GM12878 (cell line): ENCODE measurements at regions not wholly inside any gene's neighbourhood (a gene's known extent, or its start where the extent isn't known, plus 50 kb on each side); places are given as distances from the start of the nearest gene placed in this dataset.
A peak's percentile ranks its signal among the peaks of the same experiment; 100 is the strongest.

Experiments
- ATAC-seq: fragments of 200-7000 bp; cut with Tn5 transposase; 3 replicates; pipeline ENCODE4 v1.9.1; 2020; ENCODE audit warnings: mild to moderate bottlenecking, moderate library complexity
- BruUV-seq: library from RNA; stranded (reverse); fragments of 400-500 nt; replicated peaks from 2 replicates; lab custom pipeline; 2021; lab: Mats Ljungman, UMichigan
- CTCF ChIA-PET: fragments of 300-600 bp; sonication (Branson Sonifier 250); formaldehyde crosslinking; extraction: SDS; loops from one replicate; lab custom pipeline; 2021; ENCODE audit warnings: inconsistent platforms; lab: Yijun Ruan, JAX
- POLR2A ChIA-PET: fragments of 350-600 bp; formaldehyde crosslinking; extraction: SDS; loops from one replicate; lab custom pipeline; 2021; ENCODE audit warnings: inconsistent platforms; lab: Charles Lee
- RAD21 ChIA-PET: fragments of 300-600 bp; sonication (Branson Sonifier 250); formaldehyde crosslinking; loops from one replicate; lab custom pipeline; 2023; ENCODE audit warnings: antibody characterized with exemption; ENCODE audit not compliant: unreplicated experiment; lab: Charles Lee
- SMC1A ChIA-PET: fragments of 300-600 bp; sonication (Branson Sonifier 250); formaldehyde crosslinking; loops from one replicate; lab custom pipeline; 2023; ENCODE audit not compliant: unreplicated experiment, uncharacterized antibody; lab: Charles Lee
- DNase-seq: peaks from one replicate; pipeline ENCODE4 v3.0.0-alpha.2; 2011; ENCODE audit warnings: low read depth, low spot score
- FAIRE-seq: peaks from 3 replicates; lab custom pipeline; 2011; peaks lifted over from hg19 to GRCh38; lab: Jason Lieb, UNC
- H2AFZ ChIP-seq: 2 replicates; pipeline ENCODE4 v1.6.0; 2011; ENCODE audit warnings: low read depth, low read length, control low read depth; ENCODE audit not compliant: control insufficient read depth
- H3K27ac ChIP-seq: 2 replicates; pipeline ENCODE4 v1.5.1; 2011; ENCODE audit warnings: control low read depth; ENCODE audit not compliant: control insufficient read depth, insufficient read depth
- H3K27me3 ChIP-seq, 2 experiments: replicated peaks in 1 of 2; 2 replicates each; pipeline versions ENCODE4 v1.6.0 to v1.6.1; 2011; ENCODE audit warnings: low read length in 1 of 2; ENCODE audit not compliant: control insufficient read depth in 2 of 2, insufficient read depth in 2 of 2
- H3K36me3 ChIP-seq, 2 experiments: 2 replicates each; pipeline ENCODE4 v1.5.1; 2011; ENCODE audit warnings: low read length in 1 of 2; ENCODE audit not compliant: control insufficient read depth in 2 of 2, insufficient read depth in 2 of 2
- H3K4me1 ChIP-seq: 2 replicates; pipeline ENCODE4 v1.6.1; 2011; ENCODE audit warnings: mild to moderate bottlenecking, low read length, moderate library complexity, mixed read lengths; ENCODE audit not compliant: control insufficient read depth, insufficient read depth
- H3K4me2 ChIP-seq: 2 replicates; pipeline ENCODE4 v1.6.0; 2011; ENCODE audit warnings: control low read depth; ENCODE audit not compliant: control insufficient read depth, insufficient read depth
- H3K4me3 ChIP-seq: fragments of 200-600 bp; sonication (generic); 2 replicates; pipeline ENCODE4 v1.5.1; 2016
- H3K79me2 ChIP-seq: 2 replicates; pipeline ENCODE4 v1.6.0; 2011; ENCODE audit warnings: low read length; ENCODE audit not compliant: control insufficient read depth, insufficient read depth
- H3K9ac ChIP-seq: 2 replicates; pipeline ENCODE4 v1.8.0; 2011; ENCODE audit warnings: low read length, control low read depth, mixed read lengths; ENCODE audit not compliant: control insufficient read depth, insufficient read depth
- H3K9me3 ChIP-seq: replicated peaks from 3 replicates; pipeline ENCODE4 v1.5.1; 2011; ENCODE audit warnings: mild to moderate bottlenecking, low read length; ENCODE audit not compliant: control insufficient read depth, insufficient read depth
- H4K20me1 ChIP-seq: 2 replicates; pipeline ENCODE4 v1.6.0; 2011; ENCODE audit not compliant: control insufficient read depth, insufficient read depth
- FOXK2 ChIP-seq: fragments of 450-650 bp; IDR thresholded peaks from 2 replicates; pipeline ENCODE4 v1.6.1; 2017; ENCODE audit warnings: mild to moderate bottlenecking, moderate library complexity
- WGBS: methylation state at CpG from one replicate; pipeline ENCODE4 v1.1.6; 2016; ENCODE audit warnings: low lambda C conversion rate; ENCODE audit not compliant: insufficient replicate concordance, insufficient coverage; ENCODE audit errors: missing lambda C conversion rate; 5-methylcytosine and 5-hydroxymethylcytosine counted together
- in situ Hi-C: fragments of 300-500 bp; cut with MboI; formaldehyde crosslinking; loops from 9 replicates; pipeline ENCODE4 v1.14.3; 2018; ENCODE audit warnings: mixed read lengths
- intact Hi-C: fragments of 100-400 bp; cut with micrococcal nuclease; formaldehyde crosslinking; loops from one replicate; pipeline ENCODE4 v1.14.2; 2022; ENCODE audit not compliant: unreplicated experiment
- TF ChIP-seq, protein P1 (sequence below): fragments of 450-650 bp; IDR thresholded peaks from 2 replicates; pipeline ENCODE4 v1.6.1; 2016; ENCODE audit warnings: mild to moderate bottlenecking, moderate library complexity, borderline replicate concordance

DNA sequence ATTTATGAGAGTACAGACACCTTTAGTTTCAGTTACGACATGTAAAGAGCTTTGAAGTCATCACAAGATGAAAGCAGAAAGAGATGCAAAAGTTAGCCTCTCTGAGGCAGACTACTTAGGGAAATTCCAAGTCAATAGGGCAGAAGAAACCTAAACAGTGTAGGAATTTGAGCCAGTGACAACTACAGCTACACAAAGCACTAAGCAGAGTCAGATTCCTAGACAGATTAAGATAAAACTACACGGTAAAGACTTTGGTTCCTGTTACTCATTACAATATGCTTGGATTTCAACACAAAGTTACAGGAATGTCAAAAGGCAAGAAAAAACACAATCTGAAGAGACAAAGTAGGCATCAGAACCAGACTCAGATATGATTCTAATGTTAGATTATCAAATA is 1302.3 kb downstream of the FSCB start:
- RAD21 ChIA-PET, result no interaction called here

More for the DNA sequence above, 1302.3 kb downstream of the FSCB start:
- no peaks in the 10 kb centered on the region for H3K4me1 ChIP-seq
- CTCF ChIA-PET, result no interaction called here
- FAIRE-seq, result no peak
- DNase-seq, result no peak
- H3K79me2 ChIP-seq, result no peaks in the 10 kb centered on the region
- POLR2A ChIA-PET, result no interaction called here
- no peak overlapping the region for H3K4me3 ChIP-seq
- in situ Hi-C loops, result no loop called here
- no peaks in the 10 kb centered on the region for H3K27me3 ChIP-seq
- BruUV-seq, result no TSS peak
- H4K20me1 ChIP-seq, result no peaks in the 10 kb centered on the region
- ATAC-seq, result no peak
- no peak overlapping the region for H3K27ac ChIP-seq
- H3K9me3 ChIP-seq, result no peaks in the 10 kb centered on the region
- H2AFZ ChIP-seq, result no peak overlapping the region
- TF ChIP-seq FOXK2, result 0 out of 2 replicates have a peak, but pooled peaks have one; percentile 14
- TF ChIP-seq, protein P1, sequence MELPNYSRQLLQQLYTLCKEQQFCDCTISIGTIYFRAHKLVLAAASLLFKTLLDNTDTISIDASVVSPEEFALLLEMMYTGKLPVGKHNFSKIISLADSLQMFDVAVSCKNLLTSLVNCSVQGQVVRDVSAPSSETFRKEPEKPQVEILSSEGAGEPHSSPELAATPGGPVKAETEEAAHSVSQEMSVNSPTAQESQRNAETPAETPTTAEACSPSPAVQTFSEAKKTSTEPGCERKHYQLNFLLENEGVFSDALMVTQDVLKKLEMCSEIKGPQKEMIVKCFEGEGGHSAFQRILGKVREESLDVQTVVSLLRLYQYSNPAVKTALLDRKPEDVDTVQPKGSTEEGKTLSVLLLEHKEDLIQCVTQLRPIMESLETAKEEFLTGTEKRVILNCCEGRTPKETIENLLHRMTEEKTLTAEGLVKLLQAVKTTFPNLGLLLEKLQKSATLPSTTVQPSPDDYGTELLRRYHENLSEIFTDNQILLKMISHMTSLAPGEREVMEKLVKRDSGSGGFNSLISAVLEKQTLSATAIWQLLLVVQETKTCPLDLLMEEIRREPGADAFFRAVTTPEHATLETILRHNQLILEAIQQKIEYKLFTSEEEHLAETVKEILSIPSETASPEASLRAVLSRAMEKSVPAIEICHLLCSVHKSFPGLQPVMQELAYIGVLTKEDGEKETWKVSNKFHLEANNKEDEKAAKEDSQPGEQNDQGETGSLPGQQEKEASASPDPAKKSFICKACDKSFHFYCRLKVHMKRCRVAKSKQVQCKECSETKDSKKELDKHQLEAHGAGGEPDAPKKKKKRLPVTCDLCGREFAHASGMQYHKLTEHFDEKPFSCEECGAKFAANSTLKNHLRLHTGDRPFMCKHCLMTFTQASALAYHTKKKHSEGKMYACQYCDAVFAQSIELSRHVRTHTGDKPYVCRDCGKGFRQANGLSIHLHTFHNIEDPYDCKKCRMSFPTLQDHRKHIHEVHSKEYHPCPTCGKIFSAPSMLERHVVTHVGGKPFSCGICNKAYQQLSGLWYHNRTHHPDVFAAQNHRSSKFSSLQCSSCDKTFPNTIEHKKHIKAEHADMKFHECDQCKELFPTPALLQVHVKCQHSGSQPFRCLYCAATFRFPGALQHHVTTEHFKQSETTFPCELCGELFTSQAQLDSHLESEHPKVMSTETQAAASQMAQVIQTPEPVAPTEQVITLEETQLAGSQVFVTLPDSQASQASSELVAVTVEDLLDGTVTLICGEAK, result no peak
- SMC1A ChIA-PET, result no interaction called here
- 63% methylated on average over 2 of the region's 2 CpGs for WGBS
- H3K36me3 ChIP-seq, result no peaks in the 10 kb centered on the region
- no peak overlapping the region for H3K4me2 ChIP-seq
- no peak overlapping the region for H3K9ac ChIP-seq
- intact Hi-C loops, result no loop called here
